Small intestine (tissue), 7 donors: ENCODE measurements at regions not wholly inside any gene's neighbourhood (a gene's known extent, or its start where the extent isn't known, plus 50 kb on each side); places are given as distances from the start of the nearest gene placed in this dataset.

Experiments used
- DNase-seq, 2 donors: peaks; one replicate each; pipeline versions ENCODE4 v3.0.0 to v3.0.0-alpha.2; 2013
- FAIRE-seq: peaks from 2 replicates; lab custom pipeline; 2012; peaks lifted over from hg19 to GRCh38; lab: Jason Lieb, UNC
- H3K27ac ChIP-seq, 3 donors: one replicate each; pipeline ENCODE4 v1.5.1; 2013; ENCODE audit warnings: low read length in 2 of 3, mild to moderate bottlenecking in 2 of 3, control low read depth in 1 of 3, inconsistent platforms in 1 of 3, low read depth in 1 of 3, moderate library complexity in 1 of 3
- H3K27me3 ChIP-seq, 3 donors: one replicate each; pipeline ENCODE4 v1.6.1; 2013; ENCODE audit warnings: low read length in 3 of 3, inconsistent platforms in 1 of 3; ENCODE audit not compliant: control insufficient read depth in 3 of 3, insufficient read depth in 3 of 3
- H3K36me3 ChIP-seq, 3 donors: one replicate each; pipeline ENCODE4 v1.6.1; 2013; ENCODE audit warnings: low read length in 3 of 3, inconsistent platforms in 1 of 3, low read depth in 1 of 3, mild to moderate bottlenecking in 1 of 3, moderate library complexity in 1 of 3; ENCODE audit not compliant: control insufficient read depth in 3 of 3, insufficient read depth in 2 of 3
- H3K4me1 ChIP-seq, 3 donors: one replicate each; pipeline ENCODE4 v1.6.1; 2013; ENCODE audit warnings: low read length in 2 of 3, inconsistent platforms in 1 of 3, low read depth in 1 of 3, mild to moderate bottlenecking in 1 of 3, moderate library complexity in 1 of 3; ENCODE audit not compliant: control insufficient read depth in 3 of 3, insufficient read depth in 2 of 3
- H3K4me3 ChIP-seq, 3 donors: one replicate each; pipeline ENCODE4 v1.5.1; 2013; ENCODE audit warnings: low read length in 3 of 3, control low read depth in 1 of 3, inconsistent platforms in 1 of 3, low read depth in 1 of 3, mild to moderate bottlenecking in 1 of 3, moderate library complexity in 1 of 3
- H3K9me3 ChIP-seq, 2 donors: one replicate each; pipeline ENCODE4 v1.6.1; 2013; ENCODE audit warnings: low read depth in 1 of 2, low read length in 1 of 2; ENCODE audit not compliant: control insufficient read depth in 2 of 2, insufficient read depth in 1 of 2
- WGBS, 3 donors: extraction: QIAGEN DNeasy Blood & Tissue Kit; methylation state at CpG; one replicate each; pipeline ENCODE4 v1.1.7; 2013; 5-methylcytosine and 5-hydroxymethylcytosine counted together
- donor health status: healthy with polysubstance abuse.
- donor health status: control.
- donor health status: control.
- donor health status: Bipolar disorder and iron deficiency.
- donor health status: healthy.

DNA sequence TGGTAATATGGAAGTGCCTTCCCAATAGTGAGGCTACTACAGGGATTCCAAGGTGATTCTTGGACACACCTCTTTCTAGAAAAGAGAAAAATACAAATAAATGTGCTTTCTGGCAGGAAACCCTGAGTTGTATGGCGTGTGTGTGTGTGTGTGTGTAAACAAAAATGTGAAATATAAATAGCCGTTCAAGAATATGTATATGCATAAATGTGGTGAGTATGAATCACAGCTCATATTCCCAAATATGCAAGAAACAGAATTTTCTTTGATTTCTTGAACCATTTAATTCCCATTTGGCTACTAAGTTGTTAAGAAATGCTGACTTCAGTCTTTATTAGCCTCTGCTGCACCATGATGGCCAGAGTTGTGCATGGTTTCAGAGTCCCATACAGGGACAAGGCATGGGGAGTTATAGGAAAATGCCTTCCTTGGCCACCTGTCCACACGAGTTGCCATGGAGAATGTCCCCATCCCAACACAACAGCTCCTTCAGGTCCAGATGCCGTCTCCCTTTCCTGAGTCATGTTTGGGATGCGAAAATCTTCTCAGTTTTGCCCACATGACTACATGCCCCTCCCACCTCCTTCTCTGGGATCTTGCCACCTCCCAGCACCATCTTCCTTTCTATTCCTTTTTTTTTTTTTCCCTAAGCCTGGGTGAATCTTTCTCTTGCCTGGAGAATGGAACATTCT is 312.4 kb upstream of the ECI2 start:
- Histone ChIP-seq H3K36me3 (no peaks in the 10 kb centered on the region), H3K4me3 (no peak overlapping the region), H3K27ac (no peak overlapping the region), H3K4me1 (no peaks in the 10 kb centered on the region), H3K27me3 (no peaks in the 10 kb centered on the region), H3K9me3 (no peaks in the 10 kb centered on the region)
- FAIRE-seq (no peak), DNase-seq (no peak)
- WGBS, 3 donors: 60 to 85% (median 64%) methylated on average over 5 of the region's 5 CpGs

DNA sequence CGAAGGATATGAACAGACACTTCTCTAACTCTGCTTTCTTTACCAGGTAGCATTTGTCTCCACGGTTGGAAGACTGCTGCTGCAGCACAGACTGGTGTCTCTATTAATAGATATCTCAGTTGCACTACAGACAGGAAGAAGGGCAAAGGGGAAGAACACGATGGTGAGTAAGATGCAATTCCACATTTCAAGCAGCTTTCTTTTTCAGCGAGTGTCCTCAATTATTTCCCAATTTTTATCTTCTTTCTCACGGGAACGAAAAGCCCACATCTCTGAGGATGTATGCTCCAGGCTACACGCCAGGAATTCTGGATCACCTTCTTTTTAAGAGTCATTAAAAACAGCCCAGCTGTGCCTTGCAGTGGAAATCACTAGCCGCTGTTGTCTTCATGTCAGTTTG is 311.6 kb upstream of the ECI2 start:
- peak in 1 of 2 donors; percentile 6 for DNase-seq
- no peak for FAIRE-seq
- Histone ChIP-seq H3K4me3 (no peak overlapping the region), H3K4me1 (no peaks in the 10 kb centered on the region), H3K36me3 (no peaks in the 10 kb centered on the region), H3K27ac (no peak overlapping the region), H3K9me3 (no peaks in the 10 kb centered on the region), H3K27me3 (no peaks in the 10 kb centered on the region)
- WGBS, 3 donors: 29 to 50% (median 41%) methylated on average over 8 of the region's 8 CpGs

DNA sequence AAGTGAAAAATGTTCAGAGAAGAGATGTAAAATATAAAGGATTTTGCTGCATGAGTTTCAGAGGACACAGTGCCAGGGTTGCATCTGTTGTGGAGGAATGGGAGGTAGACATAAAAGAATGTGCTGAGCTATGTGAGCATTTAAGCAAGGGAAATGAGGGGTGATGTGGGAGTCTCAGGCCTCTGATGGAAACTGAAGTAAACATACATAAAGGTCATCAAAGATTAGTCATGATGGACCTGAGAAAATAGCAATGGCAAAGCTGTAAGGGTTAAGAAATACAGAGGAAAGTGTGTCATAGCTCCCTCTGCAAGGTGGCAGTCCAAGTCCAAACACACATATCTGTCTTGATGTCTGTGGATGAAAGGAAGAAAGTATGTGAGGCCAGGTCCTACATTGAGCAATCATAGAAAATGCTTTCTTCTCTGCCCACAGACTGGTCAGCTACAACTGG is 306.6 kb upstream of the ECI2 start:
- no peak overlapping the region for H3K4me3 ChIP-seq
- no peaks in the 10 kb centered on the region for H3K27me3 ChIP-seq
- no peaks in the 10 kb centered on the region for H3K4me1 ChIP-seq
- no peak overlapping the region for H3K27ac ChIP-seq
- no peaks in the 10 kb centered on the region for H3K9me3 ChIP-seq
- no peak for DNase-seq
- FAIRE-seq: no peak
- no peaks in the 10 kb centered on the region for H3K36me3 ChIP-seq

DNA sequence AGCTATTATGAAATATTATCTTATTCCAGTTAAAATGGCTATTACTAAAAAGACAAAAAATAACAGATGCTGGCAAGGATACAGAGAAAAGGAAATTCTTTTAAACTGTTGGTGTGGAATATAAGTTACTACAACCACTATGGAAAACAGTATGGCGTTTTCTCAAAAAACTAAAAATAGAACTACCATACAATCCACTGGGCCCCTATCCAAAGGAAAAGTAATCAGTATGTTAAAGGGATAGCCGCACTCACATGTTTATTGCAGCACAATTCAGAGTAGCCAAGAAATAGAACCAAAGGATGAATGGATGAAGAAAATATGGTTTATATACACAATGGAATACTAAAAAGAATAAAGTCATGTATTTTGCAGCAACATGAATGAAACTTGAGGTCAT is 303.8 kb upstream of the ECI2 start:
- FAIRE-seq (no peak), DNase-seq (no peak)
- H3K36me3 ChIP-seq: no peaks in the 10 kb centered on the region

DNA sequence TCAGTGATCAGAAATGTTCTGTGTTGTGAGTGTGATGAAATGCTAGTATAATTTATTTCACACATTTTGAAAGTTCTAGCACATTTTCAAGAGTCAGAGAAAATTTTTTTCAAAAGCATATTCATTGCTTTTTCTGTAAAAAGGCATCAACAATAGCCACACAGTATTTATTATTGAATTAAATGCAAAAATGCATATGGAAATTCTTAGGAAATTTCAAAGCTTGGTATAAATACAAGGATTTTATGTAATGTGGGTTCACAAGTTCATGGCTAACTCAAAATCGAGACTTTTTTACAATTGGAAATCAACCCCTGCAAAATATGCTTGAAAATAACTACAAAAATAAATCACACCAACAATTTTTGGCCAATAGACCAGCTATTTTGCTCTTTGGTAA is 302.0 kb upstream of the ECI2 start:
- 61 to 73% (median 61%) methylated on average over 1 of the region's 1 CpG for WGBS, 3 donors
- no peak overlapping the region for H3K4me3 ChIP-seq
- H3K27me3 ChIP-seq: no peaks in the 10 kb centered on the region
- DNase-seq (no peak), FAIRE-seq (no peak)
- no peak overlapping the region for H3K27ac ChIP-seq
- no peaks in the 10 kb centered on the region for H3K4me1 ChIP-seq
- no peaks in the 10 kb centered on the region for H3K9me3 ChIP-seq
- H3K36me3 ChIP-seq: no peaks in the 10 kb centered on the region

More for the DNA sequence above, 303.8 kb upstream of the ECI2 start:
- H3K9me3 ChIP-seq: no peaks in the 10 kb centered on the region
- H3K4me3 ChIP-seq: no peak overlapping the region
- 21 to 51% (median 30%) methylated on average over 2 of the region's 2 CpGs for WGBS, 3 donors
- H3K4me1 ChIP-seq: no peaks in the 10 kb centered on the region
- H3K27me3 ChIP-seq: no peaks in the 10 kb centered on the region
- no peak overlapping the region for H3K27ac ChIP-seq

DNA sequence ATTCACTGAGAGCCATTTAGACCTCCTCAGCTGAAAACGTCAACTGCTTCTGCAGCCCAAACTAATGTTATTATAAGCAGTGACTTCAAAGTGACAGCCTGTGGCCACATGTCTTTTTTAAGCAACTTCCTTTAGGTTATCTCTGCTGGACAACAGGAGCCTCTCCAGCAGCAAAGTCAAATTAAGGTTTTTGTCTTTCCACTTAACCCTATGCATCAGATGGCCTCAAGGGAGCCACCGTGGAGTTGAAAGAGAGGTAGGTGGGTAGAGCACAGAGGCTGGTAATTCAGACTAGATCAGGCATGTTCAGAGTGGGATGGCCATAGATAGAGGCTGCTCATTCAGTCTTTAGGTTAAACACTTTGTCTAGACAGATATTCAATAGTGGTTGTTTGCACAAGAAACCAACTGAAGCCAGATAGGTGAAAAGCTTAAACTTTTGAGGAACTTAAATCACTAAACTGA is 300.6 kb upstream of the ECI2 start:
- no peaks in the 10 kb centered on the region for H3K4me1 ChIP-seq
- H3K27me3 ChIP-seq: no peaks in the 10 kb centered on the region
- no peak overlapping the region for H3K4me3 ChIP-seq
- H3K27ac ChIP-seq: no peak overlapping the region
- no peaks in the 10 kb centered on the region for H3K36me3 ChIP-seq
- H3K9me3 ChIP-seq: no peaks in the 10 kb centered on the region
- DNase-seq (no peak), FAIRE-seq (no peak)
- WGBS, 3 donors: 52 to 62% (median 62%) methylated on average over 2 of the region's 2 CpGs

DNA sequence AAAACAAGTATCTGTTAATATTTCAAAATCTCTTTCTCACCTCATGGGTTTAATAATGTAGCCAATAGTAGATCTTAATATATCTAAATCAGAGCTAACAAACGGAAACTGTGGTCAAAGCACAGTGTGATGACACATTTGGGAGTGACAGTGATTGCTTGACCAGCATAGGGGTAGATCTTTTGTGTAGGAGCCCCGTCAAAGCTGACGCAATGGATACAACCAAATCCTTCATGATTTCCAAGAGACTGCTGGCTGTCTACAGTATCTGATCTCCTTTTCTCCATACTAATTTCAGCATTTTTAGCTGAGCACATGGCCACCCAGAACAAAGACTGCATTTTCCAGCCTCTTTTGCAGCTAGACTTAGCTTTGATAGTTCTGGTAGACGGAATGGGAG is 299.3 kb upstream of the ECI2 start:
- Histone ChIP-seq H3K27me3 (no peaks in the 10 kb centered on the region), H3K36me3 (no peaks in the 10 kb centered on the region), H3K27ac (no peak overlapping the region), H3K4me3 (no peak overlapping the region), H3K9me3 (peaks cover 0 to 5% of the 10 kb centered on the region in 2 donors), H3K4me1 (no peaks in the 10 kb centered on the region)
- DNase-seq (no peak), FAIRE-seq (no peak)
- 85 to 92% (median 88%) methylated on average over 4 of the region's 4 CpGs for WGBS, 3 donors

DNA sequence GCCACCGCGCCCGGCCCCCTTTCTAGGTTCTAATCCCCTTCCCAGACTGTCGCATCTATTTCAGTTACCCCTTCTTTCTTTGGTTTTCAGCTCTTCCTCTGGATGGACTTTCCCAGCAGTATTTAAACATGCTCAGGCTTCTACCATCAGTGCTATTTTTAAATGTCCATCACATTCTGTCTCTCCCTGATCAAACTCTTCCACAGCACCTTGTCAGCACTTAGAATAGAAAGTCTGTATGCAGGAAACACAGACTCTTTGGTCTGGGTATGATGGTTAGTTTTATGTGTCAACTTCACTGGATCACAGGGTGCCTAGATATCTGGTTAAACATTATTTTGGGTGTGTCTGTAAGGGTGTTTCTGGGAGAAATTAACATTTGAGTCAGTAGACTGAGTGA is 297.8 kb upstream of the ECI2 start:
- H3K4me1 ChIP-seq: no peaks in the 10 kb centered on the region
- H3K4me3 ChIP-seq: no peak overlapping the region
- H3K27me3 ChIP-seq: no peaks in the 10 kb centered on the region
- no peak overlapping the region for H3K27ac ChIP-seq
- no peak for FAIRE-seq
- H3K36me3 ChIP-seq: no peaks in the 10 kb centered on the region
- WGBS, 3 donors: 89 to 100% (median 95%) methylated on average over 4 of the region's 4 CpGs
- peaks cover 0 to 5% of the 10 kb centered on the region in 2 donors for H3K9me3 ChIP-seq
- peak in 1 of 2 donors; percentile 4 for DNase-seq

DNA sequence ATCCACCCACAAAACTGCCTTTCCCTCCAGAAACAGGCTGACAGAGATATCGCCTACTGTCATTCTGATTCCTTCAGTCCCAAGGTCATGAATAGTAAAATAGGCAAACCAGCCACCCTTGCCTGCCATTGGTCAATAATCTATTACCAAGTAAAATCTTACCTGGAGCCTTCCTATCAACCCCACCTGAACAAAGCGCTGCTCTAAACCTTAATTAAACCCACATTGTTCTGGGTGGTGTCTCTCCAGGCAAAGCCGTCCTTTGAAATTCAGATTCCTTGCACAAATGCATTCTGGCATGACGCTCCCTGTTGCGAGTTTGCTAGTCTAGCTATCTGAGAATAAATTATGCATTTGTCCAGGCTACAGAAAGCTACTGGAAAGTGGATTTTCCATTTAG is 291.6 kb upstream of the ECI2 start:
- Histone ChIP-seq H3K36me3 (no peaks in the 10 kb centered on the region), H3K9me3 (peaks cover 0 to 8% of the 10 kb centered on the region in 2 donors), H3K27ac (no peak overlapping the region), H3K27me3 (no peaks in the 10 kb centered on the region), H3K4me3 (no peak overlapping the region), H3K4me1 (no peaks in the 10 kb centered on the region)
- DNase-seq: no peak
- FAIRE-seq: no peak
- WGBS, 3 donors: 85 to 95% (median 93%) methylated on average over 5 of the region's 5 CpGs
